Breast epithelium (tissue), 4 donors: ENCODE measurements at regions not wholly inside any gene's neighbourhood (a gene's known extent, or its start where the extent isn't known, plus 50 kb on each side); places are given as distances from the start of the nearest gene placed in this dataset.

Source experiments
- DNase-seq, 2 donors: peaks; one replicate each; pipeline ENCODE4 v3.0.0-alpha.2; 2019; ENCODE audit warnings: low spot score in 2 of 2
- H3K27ac ChIP-seq, 2 donors: fragments of 200-600 bp; sonication (generic) in 1 of 2; one replicate each; pipeline ENCODE4 v1.5.1; 2016 to 2019; ENCODE audit warnings: mild to moderate bottlenecking in 1 of 2
- H3K27me3 ChIP-seq, 2 donors: fragments of 200-600 bp; sonication (generic) in 1 of 2; one replicate each; pipeline versions ENCODE4 v1.5.1 to v1.6.0; 2017 to 2019; ENCODE audit warnings: control low read depth in 1 of 2, mild to moderate bottlenecking in 1 of 2
- H3K36me3 ChIP-seq: fragments of 200-600 bp; one replicate; pipeline ENCODE4 v1.5.1; 2019
- H3K4me1 ChIP-seq, 2 donors: fragments of 200-600 bp; sonication (generic); one replicate each; pipeline ENCODE4 v1.5.1; 2016 to 2019; ENCODE audit warnings: control low read depth in 1 of 2
- H3K4me3 ChIP-seq, 3 donors: fragments of 200-600 bp; sonication (generic); 1 replicate in 2 of 3; 2 replicates in 1 of 3; pipeline ENCODE4 v1.5.1; 2016 to 2019; ENCODE audit warnings: mild to moderate bottlenecking in 3 of 3, moderate library complexity in 2 of 3
- H3K9me3 ChIP-seq, 2 donors: fragments of 200-600 bp; sonication (generic) in 1 of 2; one replicate each; pipeline ENCODE4 v1.5.1; 2016 to 2019; ENCODE audit warnings: control low read depth in 1 of 2
- CTCF ChIP-seq, 3 donors: fragments of 450-650 bp; IDR thresholded peaks; one replicate each; pipeline ENCODE4 v1.5.1; 2016 to 2017; ENCODE audit warnings: antibody characterized with exemption in 3 of 3, mild to moderate bottlenecking in 3 of 3, moderate library complexity in 3 of 3
- POLR2A ChIP-seq: fragments of 450-650 bp; IDR thresholded peaks from one replicate; pipeline ENCODE4 v1.6.1; 2016; ENCODE audit warnings: antibody characterized with exemption, mild to moderate bottlenecking, moderate library complexity
- POLR2AphosphoS5 ChIP-seq, 3 donors: sonication (generic); formaldehyde crosslinking; IDR thresholded peaks; one replicate each; pipeline ENCODE4 v1.6.1; 2017; ENCODE audit warnings: antibody characterized with exemption in 3 of 3
- intact Hi-C: fragments of 100-400 bp; cut with DNase I; formaldehyde crosslinking; loops from one replicate; pipeline ENCODE4 v1.15.1; 2023; ENCODE audit warnings: low total_unique reads

GRCh38 chr2:238710032-238710735 lies 137.7 kb upstream of the TWIST2 start:
- no peak for TF ChIP-seq POLR2A
- no peak for TF ChIP-seq POLR2AphosphoS5 (IDR thresholded peaks at IDR 0.05)
- TF ChIP-seq CTCF (IDR thresholded peaks at IDR 0.05): no peak
- H3K9me3 ChIP-seq: no peaks in the 10 kb centered on the region
- no peaks in the 10 kb centered on the region for H3K27me3 ChIP-seq
- DNase-seq: no peak
- no peak overlapping the region for H3K4me3 ChIP-seq
- no peaks in the 10 kb centered on the region for H3K36me3 ChIP-seq
- no peaks in the 10 kb centered on the region for H3K4me1 ChIP-seq
- no peak overlapping the region for H3K27ac ChIP-seq
- intact Hi-C loops: no loop called here

GRCh38 chr2:238710787-238711186 lies 137.1 kb upstream of the TWIST2 start:
- Histone ChIP-seq H3K4me1 (no peaks in the 10 kb centered on the region), H3K9me3 (no peaks in the 10 kb centered on the region), H3K36me3 (no peaks in the 10 kb centered on the region), H3K27ac (no peak overlapping the region), H3K27me3 (peaks cover 0 to under 1% of the 10 kb centered on the region in 2 donors), H3K4me3 (no peak overlapping the region)
- intact Hi-C loops: no loop called here
- TF ChIP-seq POLR2AphosphoS5 (IDR thresholded peaks at IDR 0.05) (no peak), POLR2A (no peak), CTCF (IDR thresholded peaks at IDR 0.05) (no peak)
- peak in 1 of 2 donors; percentile 7 for DNase-seq

- Histone ChIP-seq H3K9me3 (no peaks in the 10 kb centered on the region), H3K27me3 (peaks cover 0 to 6% of the 10 kb centered on the region in 2 donors), H3K4me1 (no peaks in the 10 kb centered on the region), H3K27ac (no peak overlapping the region), H3K36me3 (no peaks in the 10 kb centered on the region), H3K4me3 (no peak overlapping the region)
- TF ChIP-seq POLR2AphosphoS5 (IDR thresholded peaks at IDR 0.05) (no peak), POLR2A (no peak), CTCF (IDR thresholded peaks at IDR 0.05) (no peak)
- DNase-seq: peak in 1 of 2 donors; percentile 19
- intact Hi-C loops: no loop called here
Observed at GRCh38 chr2:238711346-238711745, 136.5 kb upstream of the TWIST2 start.

- H3K27me3 ChIP-seq: peaks cover 0 to 9% of the 10 kb centered on the region in 2 donors
- TF ChIP-seq POLR2AphosphoS5 (IDR thresholded peaks at IDR 0.05) (no peak), CTCF (IDR thresholded peaks at IDR 0.05) (no peak), POLR2A (no peak)
- H3K27ac ChIP-seq: no peak overlapping the region
- H3K36me3 ChIP-seq: no peaks in the 10 kb centered on the region
- no peaks in the 10 kb centered on the region for H3K4me1 ChIP-seq
- H3K4me3 ChIP-seq: no peak overlapping the region
- H3K9me3 ChIP-seq: no peaks in the 10 kb centered on the region
- intact Hi-C loops: no loop called here
- no peak for DNase-seq
Observed at GRCh38 chr2:238712011-238712410, 135.9 kb upstream of the TWIST2 start.

GRCh38 chr2:238713198-238713826 lies 134.6 kb upstream of the TWIST2 start:
- TF ChIP-seq CTCF (IDR thresholded peaks at IDR 0.05): no peak
- TF ChIP-seq POLR2A: no peak
- no peak for TF ChIP-seq POLR2AphosphoS5 (IDR thresholded peaks at IDR 0.05)
- Histone ChIP-seq H3K9me3 (no peaks in the 10 kb centered on the region), H3K4me1 (no peaks in the 10 kb centered on the region), H3K4me3 (no peak overlapping the region), H3K27ac (no peak overlapping the region), H3K27me3 (peaks cover 0 to 9% of the 10 kb centered on the region in 2 donors), H3K36me3 (no peaks in the 10 kb centered on the region)
- no peak for DNase-seq
- intact Hi-C loops: no loop called here
